Breast epithelium (tissue), 3 donors: ENCODE measurements at regions not wholly inside any gene's neighbourhood (a gene's known extent, or its start where the extent isn't known, plus 50 kb on each side); places are given as distances from the start of the nearest gene placed in this dataset.

Experiments
- CTCF ChIP-seq, 3 donors: fragments of 450-650 bp; IDR thresholded peaks; one replicate each; pipeline ENCODE4 v1.5.1; 2016 to 2017; ENCODE audit warnings: antibody characterized with exemption in 3 of 3, mild to moderate bottlenecking in 3 of 3, moderate library complexity in 3 of 3
- POLR2A ChIP-seq: fragments of 450-650 bp; IDR thresholded peaks from one replicate; pipeline ENCODE4 v1.6.1; 2016; ENCODE audit warnings: antibody characterized with exemption, mild to moderate bottlenecking, moderate library complexity
- POLR2AphosphoS5 ChIP-seq, 3 donors: sonication (generic); formaldehyde crosslinking; IDR thresholded peaks; one replicate each; pipeline ENCODE4 v1.6.1; 2017; ENCODE audit warnings: antibody characterized with exemption in 3 of 3

- no peak for TF ChIP-seq CTCF (IDR thresholded peaks at IDR 0.05)
- TF ChIP-seq POLR2A, result no peak
- no peak for TF ChIP-seq POLR2AphosphoS5 (IDR thresholded peaks at IDR 0.05)
Observed at GRCh38 chr20:55424476-55424875, 580.8 kb downstream of the CBLN4 start.
